Liver (tissue), 8 donors: ENCODE measurements at regions not wholly inside any gene's neighbourhood (a gene's known extent, or its start where the extent isn't known, plus 50 kb on each side); places are given as distances from the start of the nearest gene placed in this dataset.

ENCODE experiments used
- DNase-seq: peaks from one replicate; pipeline ENCODE4 v3.0.0-alpha.2; 2017; ENCODE audit warnings: low spot score
- H3K27ac ChIP-seq, 2 donors: one replicate each; pipeline ENCODE4 v1.7.0; 2013; ENCODE audit warnings: inconsistent platforms in 2 of 2, low read length in 2 of 2, control low read depth in 1 of 2, low read depth in 1 of 2, mild to moderate bottlenecking in 1 of 2
- H3K27me3 ChIP-seq, 4 donors: one replicate each; pipeline versions ENCODE4 v1.6.1 to v1.7.0; 2013; ENCODE audit warnings: low read length in 3 of 4, inconsistent platforms in 1 of 4, mild to moderate bottlenecking in 1 of 4, moderate library complexity in 1 of 4; ENCODE audit not compliant: control insufficient read depth in 4 of 4, insufficient read depth in 4 of 4
- H3K36me3 ChIP-seq, 4 donors: one replicate each; pipeline versions ENCODE4 v1.6.1 to v1.7.0; 2013; ENCODE audit warnings: low read length in 3 of 4, mild to moderate bottlenecking in 3 of 4, low read depth in 1 of 4, moderate library complexity in 1 of 4; ENCODE audit not compliant: control insufficient read depth in 4 of 4, insufficient read depth in 3 of 4
- H3K4me1 ChIP-seq, 4 donors: one replicate each; pipeline versions ENCODE4 v1.6.1 to v1.7.0; 2013; ENCODE audit warnings: low read length in 3 of 4, mild to moderate bottlenecking in 3 of 4, moderate library complexity in 1 of 4; ENCODE audit not compliant: control insufficient read depth in 4 of 4, insufficient read depth in 4 of 4
- H3K4me3 ChIP-seq, 3 donors: one replicate each; pipeline versions ENCODE4 v1.6.1 to v1.7.0; 2013; ENCODE audit warnings: low read length in 3 of 3, control low read depth in 1 of 3, low read depth in 1 of 3, mild to moderate bottlenecking in 1 of 3
- H3K9ac ChIP-seq, 2 donors: one replicate each; pipeline ENCODE4 v1.7.0; 2013; ENCODE audit warnings: low read length in 2 of 2, mild to moderate bottlenecking in 2 of 2, moderate library complexity in 2 of 2, control low read depth in 1 of 2, low read depth in 1 of 2
- H3K9me3 ChIP-seq, 4 donors: one replicate each; pipeline versions ENCODE4 v1.6.1 to v1.7.0; 2013; ENCODE audit warnings: low read length in 3 of 4; ENCODE audit not compliant: control insufficient read depth in 4 of 4
- ATF3 ChIP-seq: IDR thresholded peaks from 2 replicates; pipeline ENCODE4 v1.6.1; 2016; ENCODE audit warnings: antibody characterized with exemption
- CTCF ChIP-seq: fragments of 150-350 bp; IDR thresholded peaks from 2 replicates; pipeline ENCODE4 v1.5.1; 2017; ENCODE audit warnings: improper control_type of control experiment, low read depth, low read length; ENCODE audit not compliant: missing input control
- EGR1 ChIP-seq, 2 donors: IDR thresholded peaks; 2 replicates each; pipeline ENCODE4 v1.6.1; 2016 to 2018; ENCODE audit warnings: antibody characterized with exemption in 2 of 2, low read depth in 2 of 2
- FOXA1 ChIP-seq: IDR thresholded peaks from 2 replicates; pipeline ENCODE4 v1.6.1; 2016; ENCODE audit warnings: antibody characterized with exemption
- FOXA2 ChIP-seq: IDR thresholded peaks from 2 replicates; pipeline ENCODE4 v1.6.1; 2016; ENCODE audit warnings: antibody characterized with exemption
- GABPA ChIP-seq, 2 donors: IDR thresholded peaks in 1 of 2; conservative IDR thresholded peaks in 1 of 2; 2 replicates each; pipeline ENCODE4 v1.6.1; 2016; ENCODE audit warnings: antibody characterized with exemption in 2 of 2, mild to moderate bottlenecking in 1 of 2, moderate library complexity in 1 of 2
- HNF4A ChIP-seq, 2 donors: conservative IDR thresholded peaks; 2 replicates each; pipeline ENCODE4 v1.6.1; 2016; ENCODE audit warnings: antibody characterized with exemption in 2 of 2, mild to moderate bottlenecking in 2 of 2
- HNF4G ChIP-seq: IDR thresholded peaks from 2 replicates; pipeline ENCODE4 v1.6.1; 2016; ENCODE audit warnings: antibody characterized with exemption
- JUND ChIP-seq, 2 donors: IDR thresholded peaks; 2 replicates each; pipeline ENCODE4 v1.6.1; 2016; ENCODE audit warnings: antibody characterized with exemption in 2 of 2
- MAX ChIP-seq: IDR thresholded peaks from 2 replicates; pipeline ENCODE4 v1.6.1; 2016; ENCODE audit warnings: antibody characterized with exemption
- NR2F2 ChIP-seq: IDR thresholded peaks from 2 replicates; pipeline ENCODE4 v1.6.1; 2016; ENCODE audit warnings: antibody characterized with exemption
- RAD21 ChIP-seq, 2 donors: IDR thresholded peaks; 2 replicates each; pipeline ENCODE4 v1.6.1; 2016; ENCODE audit warnings: antibody characterized with exemption in 2 of 2, mild to moderate bottlenecking in 2 of 2
- REST ChIP-seq: IDR thresholded peaks from 2 replicates; pipeline ENCODE4 v1.6.1; 2016; ENCODE audit warnings: antibody characterized with exemption, mild to moderate bottlenecking
- RXRA ChIP-seq, 2 donors: IDR thresholded peaks; 2 replicates each; pipeline ENCODE4 v1.6.1; 2017 to 2018; ENCODE audit warnings: antibody characterized with exemption in 2 of 2, mild to moderate bottlenecking in 1 of 2
- SP1 ChIP-seq: IDR thresholded peaks from 2 replicates; pipeline ENCODE4 v1.6.1; 2018; ENCODE audit warnings: antibody characterized with exemption, mild to moderate bottlenecking
- TAF1 ChIP-seq: conservative IDR thresholded peaks from 2 replicates; pipeline ENCODE4 v1.6.1; 2016; ENCODE audit warnings: antibody characterized with exemption, mild to moderate bottlenecking
- YY1 ChIP-seq: IDR thresholded peaks from 2 replicates; pipeline ENCODE4 v1.6.1; 2016; ENCODE audit warnings: antibody characterized with exemption, mild to moderate bottlenecking
- ZBTB33 ChIP-seq: IDR thresholded peaks from 2 replicates; pipeline ENCODE4 v1.6.1; 2016; ENCODE audit warnings: antibody characterized with exemption
- WGBS: extraction: QIAGEN DNeasy Blood & Tissue Kit; methylation state at CpG from one replicate; pipeline ENCODE4 v1.1.7; 2013; 5-methylcytosine and 5-hydroxymethylcytosine counted together
- donor health status: healthy.
- donor health status: healthy.
- donor health status: healthy.
- donor health status: healthy.
- donor health status: healthy.

GRCh38 chr3:44146073-44146472, 95.6 kb upstream of the TOPAZ1 start:
- peaks cover 0 to 2% (median 0%) of the 10 kb centered on the region in 4 donors for H3K9me3 ChIP-seq
- no peak overlapping the region for H3K9ac ChIP-seq
- no peak for DNase-seq
- H3K4me3 ChIP-seq, result no peak overlapping the region
- H3K36me3 ChIP-seq, result no peaks in the 10 kb centered on the region
- H3K27me3 ChIP-seq, result peaks cover 0 to 2% (median 0%) of the 10 kb centered on the region in 4 donors
- TF ChIP-seq JUND (IDR thresholded peaks at IDR 0.05) (no peak), SP1 (no peak), ZBTB33 (no peak), REST (no peak), ATF3 (no peak), CTCF (no peak), TAF1 (no peak), FOXA1 (no peak), HNF4A (conservative IDR thresholded peaks at IDR 0.05) (no peak), RAD21 (IDR thresholded peaks at IDR 0.05) (no peak), HNF4G (no peak), NR2F2 (no peak), YY1 (no peak), MAX (no peak), FOXA2 (no peak), GABPA (IDR thresholded peaks at IDR 0.05 in 1 of 2, conservative IDR thresholded peaks at IDR 0.05 in 1 of 2) (no peak), RXRA (IDR thresholded peaks at IDR 0.05) (no peak), EGR1 (IDR thresholded peaks at IDR 0.05; ENCODE audit: low read depth in 2 of 2) (no peak)
- 40% methylated on average over 1 of the region's 1 CpG for WGBS
- H3K27ac ChIP-seq, result no peak overlapping the region
- H3K4me1 ChIP-seq, result no peaks in the 10 kb centered on the region
